ENCODE measurements at regions not wholly inside any gene's neighbourhood (a gene's known extent, or its start where the extent isn't known, plus 50 kb on each side); places are given as distances from the start of the nearest gene placed in this dataset.

- TF ChIP-seq, protein P1, sequence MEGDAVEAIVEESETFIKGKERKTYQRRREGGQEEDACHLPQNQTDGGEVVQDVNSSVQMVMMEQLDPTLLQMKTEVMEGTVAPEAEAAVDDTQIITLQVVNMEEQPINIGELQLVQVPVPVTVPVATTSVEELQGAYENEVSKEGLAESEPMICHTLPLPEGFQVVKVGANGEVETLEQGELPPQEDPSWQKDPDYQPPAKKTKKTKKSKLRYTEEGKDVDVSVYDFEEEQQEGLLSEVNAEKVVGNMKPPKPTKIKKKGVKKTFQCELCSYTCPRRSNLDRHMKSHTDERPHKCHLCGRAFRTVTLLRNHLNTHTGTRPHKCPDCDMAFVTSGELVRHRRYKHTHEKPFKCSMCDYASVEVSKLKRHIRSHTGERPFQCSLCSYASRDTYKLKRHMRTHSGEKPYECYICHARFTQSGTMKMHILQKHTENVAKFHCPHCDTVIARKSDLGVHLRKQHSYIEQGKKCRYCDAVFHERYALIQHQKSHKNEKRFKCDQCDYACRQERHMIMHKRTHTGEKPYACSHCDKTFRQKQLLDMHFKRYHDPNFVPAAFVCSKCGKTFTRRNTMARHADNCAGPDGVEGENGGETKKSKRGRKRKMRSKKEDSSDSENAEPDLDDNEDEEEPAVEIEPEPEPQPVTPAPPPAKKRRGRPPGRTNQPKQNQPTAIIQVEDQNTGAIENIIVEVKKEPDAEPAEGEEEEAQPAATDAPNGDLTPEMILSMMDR (IDR thresholded peaks at IDR 0.05; ENCODE audit: poor library complexity), result no peak
- TF ChIP-seq EZH2 (IDR thresholded peaks at IDR 0.05; ENCODE audit: borderline replicate concordance), result no peak
- no peak for TF ChIP-seq EZH2phosphoT487 (IDR thresholded peaks at IDR 0.05; ENCODE audit: low read depth, severe bottlenecking, unreplicated experiment)
Observed at GRCh38 chr21:27323331-27323730, 356.4 kb upstream of the ADAMTS5 start.
